ENCODE measurements at regions not wholly inside any gene's neighbourhood (a gene's known extent, or its start where the extent isn't known, plus 50 kb on each side); places are given as distances from the start of the nearest gene placed in this dataset.
"Not testable (repeated sequence)": the region's sequence is repeated elsewhere in the genome, so short reads cannot be mapped to it uniquely, and the experiment has no call there.

GRCh38 chr7:150146124-150146523, 177.0 kb upstream of the LRRC61 start:
- not testable (repeated sequence) for H3K9me3 ChIP-seq (replicated peaks); DNase-seq; H3K4me3 ChIP-seq; H3K27me3 ChIP-seq; H3K27ac ChIP-seq; H3K36me3 ChIP-seq; H3K4me1 ChIP-seq

GRCh38 chr7:150147524-150147923, 175.6 kb upstream of the LRRC61 start:
- not testable (repeated sequence) for H3K27me3 ChIP-seq; H3K9me3 ChIP-seq (replicated peaks); DNase-seq

GRCh38 chr7:150156015-150156414, 167.1 kb upstream of the LRRC61 start:
- H3K36me3 ChIP-seq; H3K4me1 ChIP-seq; H3K27ac ChIP-seq; H3K9me3 ChIP-seq (replicated peaks); H3K27me3 ChIP-seq; H3K4me3 ChIP-seq; DNase-seq: not testable (repeated sequence)

More at GRCh38 chr7:150147524-150147923, 175.6 kb upstream of the LRRC61 start:
- not testable (repeated sequence) for H3K27ac ChIP-seq, H3K36me3 ChIP-seq, H3K4me3 ChIP-seq, H3K4me1 ChIP-seq

- not testable (repeated sequence) for H3K36me3 ChIP-seq; H3K4me3 ChIP-seq; H3K4me1 ChIP-seq; H3K27me3 ChIP-seq; H3K27ac ChIP-seq; DNase-seq; H3K9me3 ChIP-seq (replicated peaks)
Observed at GRCh38 chr7:150158696-150159095, 164.5 kb upstream of the LRRC61 start.

GRCh38 chr7:150169515-150169914, 153.6 kb upstream of the LRRC61 start:
- H3K27ac ChIP-seq; H3K4me1 ChIP-seq; H3K27me3 ChIP-seq; H3K4me3 ChIP-seq; DNase-seq; H3K36me3 ChIP-seq; H3K9me3 ChIP-seq (replicated peaks): not testable (repeated sequence)

- not testable (repeated sequence) for DNase-seq; H3K4me3 ChIP-seq; H3K27ac ChIP-seq; H3K4me1 ChIP-seq; H3K27me3 ChIP-seq; H3K9me3 ChIP-seq (replicated peaks); H3K36me3 ChIP-seq
Observed at GRCh38 chr7:150169943-150170490, 153.1 kb upstream of the LRRC61 start.

GRCh38 chr7:150183602-150184001, 139.6 kb upstream of the LRRC61 start:
- not testable (repeated sequence) for H3K9me3 ChIP-seq (replicated peaks); H3K36me3 ChIP-seq; DNase-seq; H3K27ac ChIP-seq; H3K27me3 ChIP-seq; H3K4me1 ChIP-seq; H3K4me3 ChIP-seq

- H3K9me3 ChIP-seq (replicated peaks); DNase-seq; H3K4me3 ChIP-seq; H3K36me3 ChIP-seq; H3K27ac ChIP-seq; H3K4me1 ChIP-seq; H3K27me3 ChIP-seq: not testable (repeated sequence)
Observed at GRCh38 chr7:150189963-150190362, 133.2 kb upstream of the LRRC61 start.

- DNase-seq; H3K4me1 ChIP-seq; H3K27ac ChIP-seq; H3K27me3 ChIP-seq; H3K9me3 ChIP-seq (replicated peaks); H3K4me3 ChIP-seq; H3K36me3 ChIP-seq: not testable (repeated sequence)
Observed at GRCh38 chr7:150192541-150192940, 130.6 kb upstream of the LRRC61 start.

GRCh38 chr7:150193866-150194265, 129.3 kb upstream of the LRRC61 start:
- DNase-seq; H3K27me3 ChIP-seq; H3K9me3 ChIP-seq (replicated peaks): not testable (repeated sequence)

More at GRCh38 chr7:150193866-150194265, 129.3 kb upstream of the LRRC61 start:
- H3K27ac ChIP-seq, H3K4me3 ChIP-seq, H3K4me1 ChIP-seq, H3K36me3 ChIP-seq: not testable (repeated sequence)

Data from SJCRH30 (cell line).